GM12878 (cell line): ENCODE measurements at regions not wholly inside any gene's neighbourhood (a gene's known extent, or its start where the extent isn't known, plus 50 kb on each side); places are given as distances from the start of the nearest gene placed in this dataset.

Experiments used
- ATAC-seq: fragments of 200-7000 bp; cut with Tn5 transposase; 3 replicates; pipeline ENCODE4 v1.9.1; 2020; ENCODE audit warnings: mild to moderate bottlenecking, moderate library complexity
- BruUV-seq: library from RNA; stranded (reverse); fragments of 400-500 nt; replicated peaks from 2 replicates; lab custom pipeline; 2021; lab: Mats Ljungman, UMichigan
- CTCF ChIA-PET: fragments of 300-600 bp; sonication (Branson Sonifier 250); formaldehyde crosslinking; extraction: SDS; loops from one replicate; lab custom pipeline; 2021; ENCODE audit warnings: inconsistent platforms; lab: Yijun Ruan, JAX
- POLR2A ChIA-PET: fragments of 350-600 bp; formaldehyde crosslinking; extraction: SDS; loops from one replicate; lab custom pipeline; 2021; ENCODE audit warnings: inconsistent platforms; lab: Charles Lee
- RAD21 ChIA-PET: fragments of 300-600 bp; sonication (Branson Sonifier 250); formaldehyde crosslinking; loops from one replicate; lab custom pipeline; 2023; ENCODE audit warnings: antibody characterized with exemption; ENCODE audit not compliant: unreplicated experiment; lab: Charles Lee
- SMC1A ChIA-PET: fragments of 300-600 bp; sonication (Branson Sonifier 250); formaldehyde crosslinking; loops from one replicate; lab custom pipeline; 2023; ENCODE audit not compliant: unreplicated experiment, uncharacterized antibody; lab: Charles Lee
- DNase-seq: peaks from one replicate; pipeline ENCODE4 v3.0.0-alpha.2; 2011; ENCODE audit warnings: low read depth, low spot score
- FAIRE-seq: peaks from 3 replicates; lab custom pipeline; 2011; peaks lifted over from hg19 to GRCh38; lab: Jason Lieb, UNC
- H2AFZ ChIP-seq: 2 replicates; pipeline ENCODE4 v1.6.0; 2011; ENCODE audit warnings: low read depth, low read length, control low read depth; ENCODE audit not compliant: control insufficient read depth
- H3K27ac ChIP-seq: 2 replicates; pipeline ENCODE4 v1.5.1; 2011; ENCODE audit warnings: control low read depth; ENCODE audit not compliant: control insufficient read depth, insufficient read depth
- H3K27me3 ChIP-seq, 2 experiments: replicated peaks in 1 of 2; 2 replicates each; pipeline versions ENCODE4 v1.6.0 to v1.6.1; 2011; ENCODE audit warnings: low read length in 1 of 2; ENCODE audit not compliant: control insufficient read depth in 2 of 2, insufficient read depth in 2 of 2
- H3K36me3 ChIP-seq, 2 experiments: 2 replicates each; pipeline ENCODE4 v1.5.1; 2011; ENCODE audit warnings: low read length in 1 of 2; ENCODE audit not compliant: control insufficient read depth in 2 of 2, insufficient read depth in 2 of 2
- H3K4me1 ChIP-seq: 2 replicates; pipeline ENCODE4 v1.6.1; 2011; ENCODE audit warnings: mild to moderate bottlenecking, low read length, moderate library complexity, mixed read lengths; ENCODE audit not compliant: control insufficient read depth, insufficient read depth
- H3K4me2 ChIP-seq: 2 replicates; pipeline ENCODE4 v1.6.0; 2011; ENCODE audit warnings: control low read depth; ENCODE audit not compliant: control insufficient read depth, insufficient read depth
- H3K4me3 ChIP-seq: fragments of 200-600 bp; sonication (generic); 2 replicates; pipeline ENCODE4 v1.5.1; 2016
- H3K79me2 ChIP-seq: 2 replicates; pipeline ENCODE4 v1.6.0; 2011; ENCODE audit warnings: low read length; ENCODE audit not compliant: control insufficient read depth, insufficient read depth
- H3K9ac ChIP-seq: 2 replicates; pipeline ENCODE4 v1.8.0; 2011; ENCODE audit warnings: low read length, control low read depth, mixed read lengths; ENCODE audit not compliant: control insufficient read depth, insufficient read depth
- H3K9me3 ChIP-seq: replicated peaks from 3 replicates; pipeline ENCODE4 v1.5.1; 2011; ENCODE audit warnings: mild to moderate bottlenecking, low read length; ENCODE audit not compliant: control insufficient read depth, insufficient read depth
- H4K20me1 ChIP-seq: 2 replicates; pipeline ENCODE4 v1.6.0; 2011; ENCODE audit not compliant: control insufficient read depth, insufficient read depth
- ASH2L ChIP-seq: fragments of 300-600, 200-600 bp; sonication (generic); IDR thresholded peaks from 2 replicates; pipeline ENCODE4 v1.6.1; 2017; ENCODE audit warnings: low read depth, mild to moderate bottlenecking, borderline replicate concordance
- BHLHE40 ChIP-seq, 2 experiments: fragments of 450-650 bp in 1 of 2; IDR thresholded peaks; 2 replicates each; pipeline ENCODE4 v1.6.1; 2011 to 2017; ENCODE audit warnings: low read depth in 2 of 2, borderline replicate concordance in 1 of 2, improper control_type of control experiment in 1 of 2, low read length in 1 of 2, mild to moderate bottlenecking in 1 of 2
- CREM ChIP-seq: IDR thresholded peaks from 2 replicates; pipeline ENCODE4 v1.6.1; 2014; ENCODE audit warnings: antibody characterized with exemption, low read depth
- DPF2 ChIP-seq: fragments of 450-650 bp; IDR thresholded peaks from 2 replicates; pipeline ENCODE4 v1.6.1; 2017; ENCODE audit warnings: mild to moderate bottlenecking
- HDAC2 ChIP-seq: fragments of 200-600 bp; sonication (generic); IDR thresholded peaks from 2 replicates; pipeline ENCODE4 v1.6.1; 2017
- LARP7 ChIP-seq: fragments of 450-650 bp; IDR thresholded peaks from 2 replicates; pipeline ENCODE4 v1.6.1; 2017; ENCODE audit warnings: mild to moderate bottlenecking
- MEF2A ChIP-seq: IDR thresholded peaks from 2 replicates; pipeline ENCODE4 v1.6.1; 2011; ENCODE audit warnings: low read depth, mild to moderate bottlenecking, low read length, moderate library complexity; ENCODE audit not compliant: insufficient read depth
- NR2C1 ChIP-seq: fragments of 450-650 bp; IDR thresholded peaks from 2 replicates; pipeline ENCODE4 v1.6.1; 2017; ENCODE audit warnings: antibody characterized with exemption, mild to moderate bottlenecking, moderate library complexity
- NRF1 ChIP-seq: conservative IDR thresholded peaks from 2 replicates; pipeline ENCODE4 v1.6.1; 2011; ENCODE audit warnings: mild to moderate bottlenecking, low read depth, low read length, improper control_type of control experiment
- SIN3A ChIP-seq: IDR thresholded peaks from 2 replicates; pipeline ENCODE4 v1.6.1; 2012; ENCODE audit warnings: low read depth, low read length, improper control_type of control experiment
- SMAD1 ChIP-seq: fragments of 450-650 bp; IDR thresholded peaks from 2 replicates; pipeline ENCODE4 v1.6.1; 2018; ENCODE audit warnings: mild to moderate bottlenecking, low read depth; ENCODE audit not compliant: partially characterized antibody
- SREBF1 ChIP-seq: IDR thresholded peaks from 2 replicates; pipeline ENCODE4 v1.6.1; 2012; ENCODE audit warnings: mild to moderate bottlenecking, low read length
- STAT1 ChIP-seq: fragments of 450-650 bp; conservative IDR thresholded peaks from 2 replicates; pipeline ENCODE4 v1.6.1; 2014; ENCODE audit warnings: antibody characterized with exemption, mild to moderate bottlenecking
- SUPT20H ChIP-seq: IDR thresholded peaks from 2 replicates; pipeline ENCODE4 v1.6.1; 2011; ENCODE audit warnings: low read depth, mild to moderate bottlenecking, low read length, moderate library complexity, borderline replicate concordance; ENCODE audit not compliant: control insufficient read depth
- TAF1 ChIP-seq: IDR thresholded peaks from 2 replicates; pipeline ENCODE4 v1.6.1; 2011; ENCODE audit warnings: mild to moderate bottlenecking, low read depth, low read length, borderline replicate concordance
- WGBS: methylation state at CpG from one replicate; pipeline ENCODE4 v1.1.6; 2016; ENCODE audit warnings: low lambda C conversion rate; ENCODE audit not compliant: insufficient replicate concordance, insufficient coverage; ENCODE audit errors: missing lambda C conversion rate; 5-methylcytosine and 5-hydroxymethylcytosine counted together
- in situ Hi-C: fragments of 300-500 bp; cut with MboI; formaldehyde crosslinking; loops from 9 replicates; pipeline ENCODE4 v1.14.3; 2018; ENCODE audit warnings: mixed read lengths
- intact Hi-C: fragments of 100-400 bp; cut with micrococcal nuclease; formaldehyde crosslinking; loops from one replicate; pipeline ENCODE4 v1.14.2; 2022; ENCODE audit not compliant: unreplicated experiment
- TF ChIP-seq, protein P1 (sequence below): fragments of 450-650 bp; IDR thresholded peaks from 2 replicates; pipeline ENCODE4 v1.6.1; 2017; ENCODE audit warnings: mild to moderate bottlenecking, low read depth, inconsistent platforms; ENCODE audit not compliant: poor library complexity, severe bottlenecking

GRCh38 chrX:151825007-151825406 lies 87.7 kb upstream of the MAGEA4 start:
- ChIA-PET SMC1A (no interaction called here), POLR2A (no interaction called here), CTCF (interaction anchor here (1.2 kb wide), 1 partner anchor 11 kb away, joined by 3 read pairs; no protein-coding TSS in a partner anchor), RAD21 (no interaction called here)
- TF ChIP-seq NRF1 (no peak), HDAC2 (no peak), NR2C1 (no peak), SREBF1 (no peak), SMAD1 (no peak), SIN3A (no peak), LARP7 (no peak), STAT1 (no peak), ASH2L (no peak), TAF1 (no peak), SUPT20H (no peak), MEF2A (no peak), DPF2 (no peak), BHLHE40 (IDR thresholded peaks at IDR 0.05; ENCODE audit: borderline replicate concordance in 1 of 2, low read depth in 2 of 2, low read length in 1 of 2) (no peak), CREM (no peak)
- TF ChIP-seq, protein P1, sequence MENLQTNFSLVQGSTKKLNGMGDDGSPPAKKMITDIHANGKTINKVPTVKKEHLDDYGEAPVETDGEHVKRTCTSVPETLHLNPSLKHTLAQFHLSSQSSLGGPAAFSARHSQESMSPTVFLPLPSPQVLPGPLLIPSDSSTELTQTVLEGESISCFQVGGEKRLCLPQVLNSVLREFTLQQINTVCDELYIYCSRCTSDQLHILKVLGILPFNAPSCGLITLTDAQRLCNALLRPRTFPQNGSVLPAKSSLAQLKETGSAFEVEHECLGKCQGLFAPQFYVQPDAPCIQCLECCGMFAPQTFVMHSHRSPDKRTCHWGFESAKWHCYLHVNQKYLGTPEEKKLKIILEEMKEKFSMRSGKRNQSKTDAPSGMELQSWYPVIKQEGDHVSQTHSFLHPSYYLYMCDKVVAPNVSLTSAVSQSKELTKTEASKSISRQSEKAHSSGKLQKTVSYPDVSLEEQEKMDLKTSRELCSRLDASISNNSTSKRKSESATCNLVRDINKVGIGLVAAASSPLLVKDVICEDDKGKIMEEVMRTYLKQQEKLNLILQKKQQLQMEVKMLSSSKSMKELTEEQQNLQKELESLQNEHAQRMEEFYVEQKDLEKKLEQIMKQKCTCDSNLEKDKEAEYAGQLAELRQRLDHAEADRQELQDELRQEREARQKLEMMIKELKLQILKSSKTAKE: no peak
- FAIRE-seq (no peak), DNase-seq (no peak), ATAC-seq (no peak)
- H4K20me1 ChIP-seq: no peaks in the 10 kb centered on the region
- in situ Hi-C loops (no loop called here), intact Hi-C loops (no loop called here)
- H3K27ac ChIP-seq: no peak overlapping the region
- no peak overlapping the region for H2AFZ ChIP-seq
- no TSS peak for BruUV-seq
- no peaks in the 10 kb centered on the region for H3K27me3 ChIP-seq
- no peaks in the 10 kb centered on the region for H3K9me3 ChIP-seq
- H3K4me2 ChIP-seq: no peak overlapping the region
- no peak overlapping the region for H3K9ac ChIP-seq
- 0% methylated on average over 3 of the region's 3 CpGs for WGBS
- no peak overlapping the region for H3K4me3 ChIP-seq
- H3K4me1 ChIP-seq: no peaks in the 10 kb centered on the region
- H3K79me2 ChIP-seq: no peaks in the 10 kb centered on the region
- no peaks in the 10 kb centered on the region for H3K36me3 ChIP-seq
